ENCODE measurements at regions not wholly inside any gene's neighbourhood (a gene's known extent, or its start where the extent isn't known, plus 50 kb on each side); places are given as distances from the start of the nearest gene placed in this dataset.

DNA sequence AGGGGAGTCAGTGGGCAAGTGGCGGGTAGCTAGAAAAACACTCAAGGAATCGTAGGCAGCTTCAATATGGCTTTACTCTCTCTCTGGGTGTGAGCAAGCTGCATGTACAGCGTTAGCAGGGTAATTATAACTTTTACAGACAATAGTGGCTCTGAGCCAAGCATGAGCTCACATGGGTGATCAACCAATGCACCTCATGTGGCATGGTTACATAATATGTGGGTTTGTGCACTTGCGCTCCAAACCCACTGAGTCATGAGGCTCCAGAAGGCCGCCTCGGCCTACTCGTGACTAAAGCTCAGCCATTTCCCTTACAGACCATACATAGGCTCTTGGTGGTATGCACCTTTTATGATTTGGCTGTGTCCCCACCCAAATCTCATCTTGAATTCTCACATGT lies 78.4 kb upstream of the FBXL4 start:
- intact Hi-C loops (cut with DNase I) = no loop called here
- no peak for DNase-seq
- H3K4me3 ChIP-seq = no peak overlapping the region

DNA sequence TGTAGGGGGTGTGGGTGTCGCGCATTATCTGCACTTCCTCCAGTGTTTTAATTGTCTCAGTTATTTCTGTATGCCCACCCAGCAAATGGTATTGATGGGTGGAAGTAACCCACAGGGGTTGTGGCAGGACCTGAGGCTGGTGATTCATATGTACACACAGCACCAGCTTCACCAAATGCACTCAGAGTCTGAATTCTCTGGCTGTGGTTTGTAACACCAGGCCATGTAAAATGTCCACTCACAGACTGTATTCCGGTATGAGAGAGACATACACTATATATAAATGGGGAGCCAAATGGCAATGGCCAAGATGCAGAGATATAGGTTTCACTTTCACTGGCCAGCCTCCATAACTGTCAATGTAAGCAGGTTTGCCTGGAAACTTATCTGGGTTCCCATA lies 76.3 kb upstream of the FBXL4 start:
- no peak for TF ChIP-seq POLR2AphosphoS5 (IDR thresholded peaks at IDR 0.05)
- TF ChIP-seq, protein P1, sequence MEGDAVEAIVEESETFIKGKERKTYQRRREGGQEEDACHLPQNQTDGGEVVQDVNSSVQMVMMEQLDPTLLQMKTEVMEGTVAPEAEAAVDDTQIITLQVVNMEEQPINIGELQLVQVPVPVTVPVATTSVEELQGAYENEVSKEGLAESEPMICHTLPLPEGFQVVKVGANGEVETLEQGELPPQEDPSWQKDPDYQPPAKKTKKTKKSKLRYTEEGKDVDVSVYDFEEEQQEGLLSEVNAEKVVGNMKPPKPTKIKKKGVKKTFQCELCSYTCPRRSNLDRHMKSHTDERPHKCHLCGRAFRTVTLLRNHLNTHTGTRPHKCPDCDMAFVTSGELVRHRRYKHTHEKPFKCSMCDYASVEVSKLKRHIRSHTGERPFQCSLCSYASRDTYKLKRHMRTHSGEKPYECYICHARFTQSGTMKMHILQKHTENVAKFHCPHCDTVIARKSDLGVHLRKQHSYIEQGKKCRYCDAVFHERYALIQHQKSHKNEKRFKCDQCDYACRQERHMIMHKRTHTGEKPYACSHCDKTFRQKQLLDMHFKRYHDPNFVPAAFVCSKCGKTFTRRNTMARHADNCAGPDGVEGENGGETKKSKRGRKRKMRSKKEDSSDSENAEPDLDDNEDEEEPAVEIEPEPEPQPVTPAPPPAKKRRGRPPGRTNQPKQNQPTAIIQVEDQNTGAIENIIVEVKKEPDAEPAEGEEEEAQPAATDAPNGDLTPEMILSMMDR (IDR thresholded peaks at IDR 0.05) = no peak
- intact Hi-C loops (cut with DNase I) = no loop called here
- DNase-seq = no peak
- Histone ChIP-seq H3K4me3 (no peak overlapping the region), H3K36me3 (no peaks in the 10 kb centered on the region), H3K27me3 (no peaks in the 10 kb centered on the region), H3K9me3 (peaks cover 0 to 4% (median 0%) of the 10 kb centered on the region in 4 donors), H3K4me1 (no peaks in the 10 kb centered on the region), H3K27ac (no peak overlapping the region)
- WGBS, 2 donors = 95 to 97% methylated on average over 3 of the region's 3 CpGs

More for the DNA sequence above, 78.4 kb upstream of the FBXL4 start:
- H3K27me3 ChIP-seq = no peaks in the 10 kb centered on the region
- peaks cover 0 to 4% (median 0%) of the 10 kb centered on the region in 4 donors for H3K9me3 ChIP-seq
- WGBS, 2 donors = 84 to 90% methylated on average over 7 of the region's 7 CpGs
- no peaks in the 10 kb centered on the region for H3K4me1 ChIP-seq
- H3K36me3 ChIP-seq = no peaks in the 10 kb centered on the region
- TF ChIP-seq POLR2AphosphoS5 (IDR thresholded peaks at IDR 0.05) (no peak), POLR2A (IDR thresholded peaks at IDR 0.05) (no peak), EP300 (IDR thresholded peaks at IDR 0.05) (no peak)
- TF ChIP-seq, protein P1 (IDR thresholded peaks at IDR 0.05) = no peak
- H3K27ac ChIP-seq = no peak overlapping the region

DNA sequence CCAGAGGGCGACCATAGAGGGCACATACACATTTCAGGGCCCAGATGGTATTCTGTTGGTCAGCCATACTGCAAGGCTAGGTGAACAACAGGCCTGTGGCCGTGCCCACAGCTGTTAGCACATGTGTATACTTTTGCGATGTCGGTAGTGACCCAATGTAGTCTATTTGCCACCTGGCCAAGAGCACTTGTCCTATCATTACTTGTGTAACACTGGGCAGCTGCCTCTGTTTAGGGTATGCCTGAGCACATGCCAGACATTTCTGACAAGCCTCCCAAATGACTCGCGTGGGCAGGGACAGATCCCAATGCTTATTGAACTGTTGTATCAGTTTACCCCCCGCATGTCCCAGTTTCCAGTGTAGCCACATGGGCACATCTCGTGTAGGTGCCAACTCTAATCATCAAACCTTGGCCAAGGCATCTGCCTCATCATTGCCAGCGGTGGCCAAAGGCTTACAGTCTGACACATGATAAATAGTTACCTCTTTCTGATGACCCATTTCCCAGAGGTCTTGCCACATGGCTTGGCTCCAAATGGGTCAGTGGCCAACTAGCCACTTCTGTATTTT lies 74.4 kb upstream of the FBXL4 start:
- Histone ChIP-seq H3K36me3 (no peaks in the 10 kb centered on the region), H3K27me3 (no peaks in the 10 kb centered on the region), H3K4me1 (no peaks in the 10 kb centered on the region), H3K9me3 (peaks cover 0 to 4% (median 0%) of the 10 kb centered on the region in 4 donors), H3K4me3 (no peak overlapping the region), H3K27ac (no peak overlapping the region)
- no peak for TF ChIP-seq POLR2A (IDR thresholded peaks at IDR 0.05)
- TF ChIP-seq EP300 (IDR thresholded peaks at IDR 0.05) = no peak
- TF ChIP-seq, protein P1 (IDR thresholded peaks at IDR 0.05) = no peak
- TF ChIP-seq POLR2AphosphoS5 (IDR thresholded peaks at IDR 0.05) = no peak
- intact Hi-C loops (cut with DNase I) = no loop called here
- DNase-seq = no peak
- 88 to 91% methylated on average over 9 of the region's 9 CpGs for WGBS, 2 donors

DNA sequence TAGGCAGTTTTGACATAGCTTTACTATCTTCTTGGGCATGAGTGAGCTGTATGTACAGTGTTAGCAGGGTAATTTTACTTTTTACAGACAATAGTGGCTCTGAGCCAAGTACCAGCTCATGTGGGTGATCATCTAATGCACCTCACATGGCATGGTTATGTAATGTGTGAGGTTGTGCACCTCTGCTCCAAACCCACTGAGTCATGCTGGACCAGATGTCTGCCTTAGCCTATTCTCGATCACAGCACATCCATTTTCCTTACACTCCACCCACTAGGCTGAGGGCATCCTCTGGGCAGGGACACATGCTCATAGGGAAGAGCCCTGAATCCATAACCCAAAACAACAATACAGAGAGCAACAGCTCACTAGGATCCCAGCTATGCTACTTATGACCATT lies 71.6 kb upstream of the FBXL4 start:
- H3K4me1 ChIP-seq = no peaks in the 10 kb centered on the region
- no peaks in the 10 kb centered on the region for H3K9me3 ChIP-seq
- no peak for DNase-seq
- intact Hi-C loops (cut with DNase I) = no loop called here
- 89 to 95% methylated on average over 1 of the region's 1 CpG for WGBS, 2 donors
- no peak overlapping the region for H3K27ac ChIP-seq
- H3K4me3 ChIP-seq = no peak overlapping the region
- TF ChIP-seq, protein P1 (IDR thresholded peaks at IDR 0.05) = no peak
- no peaks in the 10 kb centered on the region for H3K36me3 ChIP-seq
- H3K27me3 ChIP-seq = no peaks in the 10 kb centered on the region

DNA sequence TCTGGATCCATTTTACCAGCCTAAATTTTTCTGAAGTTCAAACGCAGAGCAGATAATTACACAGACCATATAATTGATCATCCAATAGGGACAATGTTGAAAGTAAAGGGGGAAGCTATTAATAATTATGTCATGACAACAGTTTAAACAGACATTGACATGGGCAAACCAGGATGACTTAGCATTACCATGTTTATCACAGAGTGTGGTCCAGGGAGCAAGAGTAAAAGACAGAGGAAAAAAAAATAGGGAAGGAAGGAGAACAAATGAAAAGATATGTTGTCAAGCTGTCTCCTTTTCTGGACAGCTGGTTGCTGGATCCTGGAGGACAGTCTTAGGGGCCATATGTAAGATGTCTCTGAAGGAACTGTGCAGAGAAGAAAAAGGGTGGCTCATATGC lies 69.4 kb upstream of the FBXL4 start:
- Histone ChIP-seq H3K27me3 (no peaks in the 10 kb centered on the region), H3K36me3 (no peaks in the 10 kb centered on the region), H3K4me3 (no peak overlapping the region), H3K27ac (no peak overlapping the region), H3K9me3 (no peaks in the 10 kb centered on the region), H3K4me1 (no peaks in the 10 kb centered on the region)
- TF ChIP-seq, protein P1 (IDR thresholded peaks at IDR 0.05) = no peak
- TF ChIP-seq POLR2A (IDR thresholded peaks at IDR 0.05) (no peak), POLR2AphosphoS5 (IDR thresholded peaks at IDR 0.05) (no peak), EP300 (IDR thresholded peaks at IDR 0.05) (no peak)
- 65 to 66% methylated on average over 1 of the region's 1 CpG for WGBS, 2 donors
- no peak for DNase-seq
- intact Hi-C loops (cut with DNase I) = no loop called here
